Natural killer cell (primary cell): ENCODE measurements at regions not wholly inside any gene's neighbourhood (a gene's known extent, or its start where the extent isn't known, plus 50 kb on each side); places are given as distances from the start of the nearest gene placed in this dataset.

Source experiments
- ATAC-seq, 3 donors: fragments of 150-1000 bp in 2 of 3; fragments of 200-7000 bp in 1 of 3; cut with Tn5 transposase; 1 replicate in 1 of 3; 2 replicates in 2 of 3; pipeline ENCODE4 v1.10.0; 2021; ENCODE audit warnings: mild to moderate bottlenecking in 2 of 3, moderate library complexity in 2 of 3
- DNase-seq, 2 donors: peaks; one replicate each; pipeline versions ENCODE4 v3.0.0 to v3.0.0-alpha.2; 2013 to 2021; ENCODE audit warnings: mixed read lengths in 1 of 2
- H3K27ac ChIP-seq: one replicate; pipeline ENCODE4 v1.5.1; 2013; ENCODE audit warnings: mild to moderate bottlenecking, low read length
- H3K27me3 ChIP-seq: one replicate; pipeline ENCODE4 v1.6.1; 2013; ENCODE audit warnings: low read length; ENCODE audit not compliant: control insufficient read depth, insufficient read depth
- H3K36me3 ChIP-seq: one replicate; pipeline ENCODE4 v1.6.1; 2013; ENCODE audit warnings: low read length; ENCODE audit not compliant: control insufficient read depth, insufficient read depth
- H3K4me1 ChIP-seq: one replicate; pipeline ENCODE4 v1.6.1; 2013; ENCODE audit warnings: low read length; ENCODE audit not compliant: control insufficient read depth, insufficient read depth
- H3K4me3 ChIP-seq: one replicate; pipeline ENCODE4 v1.5.1; 2013; ENCODE audit warnings: low read length
- H3K9me3 ChIP-seq: one replicate; pipeline ENCODE4 v1.6.1; 2013; ENCODE audit warnings: low read length; ENCODE audit not compliant: control insufficient read depth, insufficient read depth
- H3K27ac Mint-ChIP-seq, 2 donors: one replicate each; pipeline ENCODE4 v1.8.0; 2022; ENCODE audit warnings: mild to moderate bottlenecking in 2 of 2, mixed read lengths in 2 of 2, moderate library complexity in 1 of 2
- H3K27me3 Mint-ChIP-seq, 2 donors: one replicate each; pipeline ENCODE4 v1.8.0; 2022; ENCODE audit warnings: low read depth in 2 of 2, mixed read lengths in 2 of 2
- H3K36me3 Mint-ChIP-seq: one replicate; pipeline ENCODE4 v1.8.0; 2022; ENCODE audit warnings: mixed read lengths
- H3K4me1 Mint-ChIP-seq, 2 donors: one replicate each; pipeline ENCODE4 v1.8.0; 2022; ENCODE audit warnings: mixed read lengths in 2 of 2
- H3K4me3 Mint-ChIP-seq: one replicate; pipeline ENCODE4 v1.8.0; 2022; ENCODE audit warnings: mild to moderate bottlenecking, moderate library complexity, mixed read lengths
- H3K9me3 Mint-ChIP-seq, 2 donors: one replicate each; pipeline ENCODE4 v1.8.0; 2022; ENCODE audit warnings: mixed read lengths in 2 of 2
- WGBS: methylation state at CpG from one replicate; pipeline ENCODE4 v1.1.7; 2013; ENCODE audit warnings: missing lambda C conversion rate; ENCODE audit not compliant: insufficient coverage; 5-methylcytosine and 5-hydroxymethylcytosine counted together
- intact Hi-C: fragments of 100-400 bp; cut with micrococcal nuclease; formaldehyde crosslinking; loops from one replicate; pipeline ENCODE4 v1.14.2; 2022
- TF ChIP-seq, protein P1 (sequence below): fragments of 200-600 bp; IDR thresholded peaks from one replicate; pipeline ENCODE4 v1.8.0; 2022; ENCODE audit warnings: antibody characterized with exemption

- intact Hi-C loops = no loop called here
- Mint-ChIP-seq H3K27ac (no peak overlapping the region), H3K9me3 (no peaks in the 10 kb centered on the region), H3K4me3 (no peak overlapping the region), H3K36me3 (no peaks in the 10 kb centered on the region), H3K27me3 (peaks cover 0 to 3% of the 10 kb centered on the region in 2 donors), H3K4me1 (no peaks in the 10 kb centered on the region)
- no peaks in the 10 kb centered on the region for H3K36me3 ChIP-seq
- DNase-seq (no peak), ATAC-seq (no peak)
- WGBS = 51% methylated on average over 7 of the region's 7 CpGs
- no peak overlapping the region for H3K4me3 ChIP-seq
- H3K4me1 ChIP-seq = no peaks in the 10 kb centered on the region
- H3K9me3 ChIP-seq = no peaks in the 10 kb centered on the region
- H3K27ac ChIP-seq = no peak overlapping the region
- TF ChIP-seq, protein P1, sequence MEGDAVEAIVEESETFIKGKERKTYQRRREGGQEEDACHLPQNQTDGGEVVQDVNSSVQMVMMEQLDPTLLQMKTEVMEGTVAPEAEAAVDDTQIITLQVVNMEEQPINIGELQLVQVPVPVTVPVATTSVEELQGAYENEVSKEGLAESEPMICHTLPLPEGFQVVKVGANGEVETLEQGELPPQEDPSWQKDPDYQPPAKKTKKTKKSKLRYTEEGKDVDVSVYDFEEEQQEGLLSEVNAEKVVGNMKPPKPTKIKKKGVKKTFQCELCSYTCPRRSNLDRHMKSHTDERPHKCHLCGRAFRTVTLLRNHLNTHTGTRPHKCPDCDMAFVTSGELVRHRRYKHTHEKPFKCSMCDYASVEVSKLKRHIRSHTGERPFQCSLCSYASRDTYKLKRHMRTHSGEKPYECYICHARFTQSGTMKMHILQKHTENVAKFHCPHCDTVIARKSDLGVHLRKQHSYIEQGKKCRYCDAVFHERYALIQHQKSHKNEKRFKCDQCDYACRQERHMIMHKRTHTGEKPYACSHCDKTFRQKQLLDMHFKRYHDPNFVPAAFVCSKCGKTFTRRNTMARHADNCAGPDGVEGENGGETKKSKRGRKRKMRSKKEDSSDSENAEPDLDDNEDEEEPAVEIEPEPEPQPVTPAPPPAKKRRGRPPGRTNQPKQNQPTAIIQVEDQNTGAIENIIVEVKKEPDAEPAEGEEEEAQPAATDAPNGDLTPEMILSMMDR = no peak
- H3K27me3 ChIP-seq = no peaks in the 10 kb centered on the region
Measured at GRCh38 chr20:56689318-56689717, 60.2 kb downstream of the TFAP2C start.

GRCh38 chr20:56689852-56690485 lies 60.9 kb downstream of the TFAP2C start:
- 61% methylated on average over 8 of the region's 8 CpGs for WGBS

DNA sequence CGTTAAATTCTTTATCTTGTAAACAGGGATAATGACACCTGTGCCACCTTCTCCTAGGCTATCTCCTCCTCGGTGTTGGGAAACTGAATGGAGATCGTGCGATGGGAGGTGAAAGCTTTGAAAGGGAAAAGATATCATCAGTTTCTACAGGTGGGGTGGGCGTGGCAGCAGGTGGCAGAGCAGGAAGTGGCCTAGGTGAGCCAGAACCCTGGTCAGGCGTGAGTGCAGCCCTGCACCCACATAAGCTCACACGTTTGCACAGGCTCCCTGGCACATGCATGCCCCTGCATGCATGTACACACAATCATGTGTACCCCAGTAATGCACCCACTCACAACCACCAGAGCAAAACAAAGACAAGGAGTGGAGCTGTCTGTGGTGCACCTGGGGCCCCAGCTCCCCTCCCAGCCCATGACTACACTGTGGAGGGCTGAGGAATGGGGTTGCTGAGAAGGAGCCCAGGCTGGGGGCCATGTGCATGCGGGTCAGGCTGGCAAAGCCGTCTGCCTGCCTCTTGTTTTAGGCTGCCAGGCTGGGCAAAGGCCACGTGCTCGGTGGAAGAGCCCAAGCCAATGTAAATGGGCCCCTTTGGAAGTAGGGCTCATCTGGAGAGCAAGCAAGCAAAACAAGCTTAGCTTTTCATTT lies 61.5 kb downstream of the TFAP2C start:
- intact Hi-C loops = no loop called here

More at GRCh38 chr20:56689852-56690485, 60.9 kb downstream of the TFAP2C start:
- H3K4me3 Mint-ChIP-seq = no peak overlapping the region
- H3K4me1 ChIP-seq = no peaks in the 10 kb centered on the region
- H3K36me3 Mint-ChIP-seq = no peaks in the 10 kb centered on the region
- H3K27ac ChIP-seq = no peak overlapping the region
- no peaks in the 10 kb centered on the region for H3K36me3 ChIP-seq
- no peak overlapping the region for H3K27ac Mint-ChIP-seq
- H3K27me3 ChIP-seq = no peaks in the 10 kb centered on the region
- no peaks in the 10 kb centered on the region for H3K4me1 Mint-ChIP-seq
- no peaks in the 10 kb centered on the region for H3K9me3 ChIP-seq
- no peaks in the 10 kb centered on the region for H3K9me3 Mint-ChIP-seq
- TF ChIP-seq, protein P1 = no peak
- peaks cover 0 to 3% of the 10 kb centered on the region in 2 donors for H3K27me3 Mint-ChIP-seq
- ATAC-seq = no peak
- intact Hi-C loops = no loop called here
- no peak for DNase-seq
- H3K4me3 ChIP-seq = no peak overlapping the region

More for the DNA sequence above, 61.5 kb downstream of the TFAP2C start:
- Mint-ChIP-seq H3K4me3 (no peak overlapping the region), H3K4me1 (no peaks in the 10 kb centered on the region), H3K27me3 (peaks cover 0 to 3% of the 10 kb centered on the region in 2 donors), H3K27ac (no peak overlapping the region), H3K36me3 (no peaks in the 10 kb centered on the region), H3K9me3 (no peaks in the 10 kb centered on the region)
- DNase-seq (no peak), ATAC-seq (no peak)
- Histone ChIP-seq H3K27me3 (no peaks in the 10 kb centered on the region), H3K27ac (no peak overlapping the region), H3K4me1 (no peaks in the 10 kb centered on the region), H3K9me3 (no peaks in the 10 kb centered on the region), H3K36me3 (no peaks in the 10 kb centered on the region), H3K4me3 (no peak overlapping the region)
- 53% methylated on average over 11 of the region's 11 CpGs for WGBS
- TF ChIP-seq, protein P1 = no peak
